ENCODE measurements at regions not wholly inside any gene's neighbourhood (a gene's known extent, or its start where the extent isn't known, plus 50 kb on each side); places are given as distances from the start of the nearest gene placed in this dataset.
"Not testable (repeated sequence)": the region's sequence is repeated elsewhere in the genome, so short reads cannot be mapped to it uniquely, and the experiment has no call there.

DNA sequence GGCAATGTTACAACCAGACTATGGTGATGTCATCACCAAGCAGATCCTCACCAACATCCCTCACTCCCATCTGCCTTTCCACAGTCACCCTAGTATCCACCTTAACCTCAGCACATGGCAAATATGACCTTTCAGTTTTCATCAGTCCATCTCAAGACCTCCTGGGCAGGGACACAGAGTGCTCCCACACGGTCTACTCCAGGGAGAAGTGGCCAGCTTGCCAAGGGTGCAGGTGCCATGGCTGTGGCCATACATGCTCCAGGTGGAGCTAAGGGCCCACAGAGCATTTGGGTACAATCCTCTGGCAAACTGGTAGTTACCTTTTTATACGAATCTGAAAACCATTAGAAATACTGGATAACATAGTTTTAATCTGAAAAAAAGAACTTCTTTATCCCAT lies 453.1 kb downstream of the ADCYAP1 start:
- intact Hi-C loops (cut with DNase I; ENCODE audit: low total_unique reads), result no loop called here
- Histone ChIP-seq H3K36me3 (no peaks in the 10 kb centered on the region), H3K27me3 (no peaks in the 10 kb centered on the region), H3K4me1 (no peaks in the 10 kb centered on the region), H3K4me3 (no peak overlapping the region), H3K27ac (no peak overlapping the region), H3K9me3 (no peaks in the 10 kb centered on the region)
- no peak for TF ChIP-seq POLR2A (IDR thresholded peaks at IDR 0.05)
- no peak for TF ChIP-seq POLR2AphosphoS5 (IDR thresholded peaks at IDR 0.05)
- TF ChIP-seq, protein P1, sequence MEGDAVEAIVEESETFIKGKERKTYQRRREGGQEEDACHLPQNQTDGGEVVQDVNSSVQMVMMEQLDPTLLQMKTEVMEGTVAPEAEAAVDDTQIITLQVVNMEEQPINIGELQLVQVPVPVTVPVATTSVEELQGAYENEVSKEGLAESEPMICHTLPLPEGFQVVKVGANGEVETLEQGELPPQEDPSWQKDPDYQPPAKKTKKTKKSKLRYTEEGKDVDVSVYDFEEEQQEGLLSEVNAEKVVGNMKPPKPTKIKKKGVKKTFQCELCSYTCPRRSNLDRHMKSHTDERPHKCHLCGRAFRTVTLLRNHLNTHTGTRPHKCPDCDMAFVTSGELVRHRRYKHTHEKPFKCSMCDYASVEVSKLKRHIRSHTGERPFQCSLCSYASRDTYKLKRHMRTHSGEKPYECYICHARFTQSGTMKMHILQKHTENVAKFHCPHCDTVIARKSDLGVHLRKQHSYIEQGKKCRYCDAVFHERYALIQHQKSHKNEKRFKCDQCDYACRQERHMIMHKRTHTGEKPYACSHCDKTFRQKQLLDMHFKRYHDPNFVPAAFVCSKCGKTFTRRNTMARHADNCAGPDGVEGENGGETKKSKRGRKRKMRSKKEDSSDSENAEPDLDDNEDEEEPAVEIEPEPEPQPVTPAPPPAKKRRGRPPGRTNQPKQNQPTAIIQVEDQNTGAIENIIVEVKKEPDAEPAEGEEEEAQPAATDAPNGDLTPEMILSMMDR (IDR thresholded peaks at IDR 0.05), result no peak
- DNase-seq (ENCODE audit: low spot score in 2 of 2), result no peak

DNA sequence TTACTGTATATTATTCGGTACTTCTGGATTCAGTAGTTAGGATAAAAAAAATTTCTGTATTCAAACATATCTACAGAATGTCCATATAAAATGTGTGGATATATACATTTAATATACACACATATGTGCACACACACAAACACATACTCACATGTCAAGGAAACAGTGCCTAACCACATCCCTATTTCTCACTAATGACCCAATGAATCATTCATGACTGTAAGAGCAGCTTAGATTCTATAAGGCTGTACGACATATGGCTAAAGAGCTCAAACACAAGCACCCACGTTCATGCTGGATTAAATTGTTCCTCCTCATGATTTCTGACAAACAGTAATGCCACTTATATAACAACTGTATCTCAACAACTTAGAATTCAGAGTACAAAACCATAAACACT lies 457.3 kb downstream of the ADCYAP1 start:
- TF ChIP-seq POLR2AphosphoS5 (IDR thresholded peaks at IDR 0.05) (no peak), POLR2A (IDR thresholded peaks at IDR 0.05) (no peak)
- TF ChIP-seq, protein P1 (IDR thresholded peaks at IDR 0.05), result no peak
- H3K27ac ChIP-seq, result no peak overlapping the region

GRCh38 chr18:1370552-1370951 lies 465.9 kb downstream of the ADCYAP1 start:
- no peak for TF ChIP-seq POLR2AphosphoS5 (IDR thresholded peaks at IDR 0.05)
- TF ChIP-seq, protein P1 (IDR thresholded peaks at IDR 0.05), result no peak
- no peak for TF ChIP-seq POLR2A (IDR thresholded peaks at IDR 0.05)
- Histone ChIP-seq H3K4me3 (no peak overlapping the region), H3K27me3 (no peaks in the 10 kb centered on the region), H3K4me1 (no peaks in the 10 kb centered on the region), H3K36me3 (no peaks in the 10 kb centered on the region), H3K9me3 (no peaks in the 10 kb centered on the region), H3K27ac (no peak overlapping the region)
- intact Hi-C loops (cut with DNase I; ENCODE audit: low total_unique reads), result no loop called here
- DNase-seq (ENCODE audit: low spot score in 2 of 2), result no peak

More for the DNA sequence above, 457.3 kb downstream of the ADCYAP1 start:
- Histone ChIP-seq H3K4me3 (no peak overlapping the region), H3K27me3 (no peaks in the 10 kb centered on the region), H3K9me3 (no peaks in the 10 kb centered on the region), H3K36me3 (no peaks in the 10 kb centered on the region), H3K4me1 (no peaks in the 10 kb centered on the region)
- intact Hi-C loops (cut with DNase I; ENCODE audit: low total_unique reads), result no loop called here
- DNase-seq (ENCODE audit: low spot score in 2 of 2), result no peak

DNA sequence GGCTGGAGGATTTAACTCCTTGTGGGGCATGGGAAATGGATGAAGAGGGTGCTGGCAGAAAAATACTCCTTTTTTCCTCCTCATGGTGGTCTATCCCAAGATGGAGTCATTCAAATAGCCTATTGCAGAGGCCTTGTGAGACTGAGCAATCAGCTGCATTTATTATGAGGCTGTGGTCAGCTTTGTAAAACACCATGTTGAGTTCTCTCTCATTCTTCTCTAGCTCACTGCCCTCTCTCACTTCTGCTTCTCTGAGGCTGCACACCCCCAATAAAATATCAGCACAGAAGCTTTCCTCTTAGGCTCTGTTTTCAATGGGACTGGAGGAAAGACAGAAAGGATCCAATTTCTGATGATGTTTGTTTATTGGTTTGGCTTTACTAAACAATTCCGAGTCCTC lies 467.1 kb downstream of the ADCYAP1 start:
- Histone ChIP-seq H3K36me3 (no peaks in the 10 kb centered on the region), H3K9me3 (no peaks in the 10 kb centered on the region), H3K27me3 (no peaks in the 10 kb centered on the region), H3K4me1 (no peaks in the 10 kb centered on the region), H3K4me3 (no peak overlapping the region), H3K27ac (no peak overlapping the region)
- TF ChIP-seq POLR2AphosphoS5 (IDR thresholded peaks at IDR 0.05) (no peak), POLR2A (IDR thresholded peaks at IDR 0.05) (no peak)
- TF ChIP-seq, protein P1 (IDR thresholded peaks at IDR 0.05), result no peak
- DNase-seq (ENCODE audit: low spot score in 2 of 2), result no peak
- intact Hi-C loops (cut with DNase I; ENCODE audit: low total_unique reads), result no loop called here

GRCh38 chr18:1383465-1383864 lies 478.8 kb downstream of the ADCYAP1 start:
- Histone ChIP-seq H3K4me3 (no peak overlapping the region), H3K36me3 (no peaks in the 10 kb centered on the region), H3K4me1 (no peaks in the 10 kb centered on the region), H3K9me3 (peaks cover 6 to 8% of the 10 kb centered on the region in 2 donors), H3K27me3 (no peaks in the 10 kb centered on the region), H3K27ac (no peak overlapping the region)
- intact Hi-C loops (cut with DNase I; ENCODE audit: low total_unique reads), result no loop called here
- DNase-seq (ENCODE audit: low spot score in 2 of 2), result no peak
- TF ChIP-seq, protein P1 (IDR thresholded peaks at IDR 0.05), result no peak
- no peak for TF ChIP-seq POLR2A (IDR thresholded peaks at IDR 0.05)
- TF ChIP-seq POLR2AphosphoS5 (IDR thresholded peaks at IDR 0.05), result no peak

DNA sequence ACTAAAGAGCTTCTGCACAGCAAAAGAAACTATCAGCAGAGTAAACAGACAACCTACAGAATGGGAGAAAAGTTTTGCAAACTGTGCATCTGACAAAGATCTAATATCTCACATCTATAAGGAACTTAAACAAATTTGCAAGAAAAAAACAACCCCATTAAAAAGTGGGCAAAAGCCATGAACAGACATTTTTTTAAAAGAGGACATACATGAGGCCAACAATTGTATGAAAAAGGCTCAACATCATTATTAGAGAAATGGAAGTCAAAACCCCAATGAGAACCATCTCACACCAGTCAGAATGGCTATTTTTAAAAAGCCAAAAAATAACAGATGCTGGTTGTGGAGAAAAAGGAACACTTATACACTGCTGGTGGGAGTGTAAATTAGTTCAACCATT lies 483.8 kb downstream of the ADCYAP1 start:
- DNase-seq (ENCODE audit: low spot score in 2 of 2); intact Hi-C loops (cut with DNase I; ENCODE audit: low total_unique reads); H3K27me3 ChIP-seq; H3K27ac ChIP-seq; H3K4me1 ChIP-seq; H3K36me3 ChIP-seq; H3K9me3 ChIP-seq; H3K4me3 ChIP-seq: not testable (repeated sequence)

Data from breast epithelium (tissue), 4 donors.